ENCODE measurements at regions not wholly inside any gene's neighbourhood (a gene's known extent, or its start where the extent isn't known, plus 50 kb on each side); places are given as distances from the start of the nearest gene placed in this dataset.

DNA sequence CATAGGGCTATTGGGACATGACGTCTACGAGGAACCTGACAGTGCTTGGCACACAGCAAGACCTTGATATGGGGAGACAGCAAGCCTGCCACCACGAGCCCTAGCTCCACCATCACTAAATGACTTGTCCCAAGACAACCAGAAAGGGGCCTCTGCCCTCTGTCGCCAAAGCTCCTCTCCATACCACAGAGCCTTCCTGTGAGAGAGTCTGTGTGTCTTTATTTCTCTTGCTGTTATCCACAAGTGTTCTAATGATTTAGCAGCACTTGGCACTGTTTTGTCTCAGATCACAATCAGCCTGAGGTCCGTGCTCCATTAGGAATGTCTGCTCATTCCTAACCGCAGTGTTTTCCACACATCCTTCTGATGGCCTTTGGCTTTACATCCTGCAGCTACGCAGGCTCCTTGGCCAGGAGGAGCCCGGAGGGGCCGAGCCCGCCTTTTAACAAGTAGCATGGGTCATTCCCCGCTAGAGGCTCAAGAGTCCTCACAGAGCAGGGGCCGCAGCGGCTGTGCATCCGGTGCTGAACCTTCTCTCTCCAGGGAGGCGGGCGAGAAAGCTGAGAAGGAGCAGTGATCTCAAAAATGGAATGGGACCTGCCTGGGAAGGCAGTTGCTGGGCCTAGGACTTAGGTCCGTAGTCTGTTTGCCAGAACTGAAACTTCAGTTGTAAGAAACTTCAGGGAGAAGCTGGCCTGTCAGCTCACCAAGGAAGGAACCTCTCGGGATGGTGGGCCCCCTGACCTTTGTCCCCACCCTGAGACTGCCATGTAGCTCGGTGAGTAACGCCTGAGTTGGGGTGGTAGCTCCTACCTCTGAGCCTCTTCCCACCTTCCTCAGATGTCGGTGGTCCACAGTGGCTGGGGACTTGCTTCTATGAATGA lies 61.1 kb upstream of the HMGB1 start:
- TF ChIP-seq POLR2AphosphoS5 (IDR thresholded peaks at IDR 0.05): no peak
- TF ChIP-seq, protein P1, sequence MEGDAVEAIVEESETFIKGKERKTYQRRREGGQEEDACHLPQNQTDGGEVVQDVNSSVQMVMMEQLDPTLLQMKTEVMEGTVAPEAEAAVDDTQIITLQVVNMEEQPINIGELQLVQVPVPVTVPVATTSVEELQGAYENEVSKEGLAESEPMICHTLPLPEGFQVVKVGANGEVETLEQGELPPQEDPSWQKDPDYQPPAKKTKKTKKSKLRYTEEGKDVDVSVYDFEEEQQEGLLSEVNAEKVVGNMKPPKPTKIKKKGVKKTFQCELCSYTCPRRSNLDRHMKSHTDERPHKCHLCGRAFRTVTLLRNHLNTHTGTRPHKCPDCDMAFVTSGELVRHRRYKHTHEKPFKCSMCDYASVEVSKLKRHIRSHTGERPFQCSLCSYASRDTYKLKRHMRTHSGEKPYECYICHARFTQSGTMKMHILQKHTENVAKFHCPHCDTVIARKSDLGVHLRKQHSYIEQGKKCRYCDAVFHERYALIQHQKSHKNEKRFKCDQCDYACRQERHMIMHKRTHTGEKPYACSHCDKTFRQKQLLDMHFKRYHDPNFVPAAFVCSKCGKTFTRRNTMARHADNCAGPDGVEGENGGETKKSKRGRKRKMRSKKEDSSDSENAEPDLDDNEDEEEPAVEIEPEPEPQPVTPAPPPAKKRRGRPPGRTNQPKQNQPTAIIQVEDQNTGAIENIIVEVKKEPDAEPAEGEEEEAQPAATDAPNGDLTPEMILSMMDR (IDR thresholded peaks at IDR 0.05): no peak
